Spleen (tissue), 11 donors: ENCODE measurements at regions not wholly inside any gene's neighbourhood (a gene's known extent, or its start where the extent isn't known, plus 50 kb on each side); places are given as distances from the start of the nearest gene placed in this dataset.
"Not testable (repeated sequence)": the region's sequence is repeated elsewhere in the genome, so short reads cannot be mapped to it uniquely, and the experiment has no call there.

Experiments
- DNase-seq: peaks from one replicate; pipeline ENCODE4 v3.0.0-alpha.2; 2020
- H3K27ac ChIP-seq, 8 donors: fragments of 200-600 bp; sonication (generic) in 7 of 8; 1 replicate in 4 of 8; 2 replicates in 4 of 8; pipeline versions ENCODE4 v1.5.0 to v1.8.0; 2016 to 2021; ENCODE audit warnings: inconsistent platforms in 4 of 8, mild to moderate bottlenecking in 4 of 8, moderate library complexity in 1 of 8
- H3K27me3 ChIP-seq, 7 donors: fragments of 200-600 bp; sonication (generic) in 6 of 7; replicated peaks in 1 of 7; 1 replicate in 4 of 7; 2 replicates in 3 of 7; pipeline versions ENCODE4 v1.5.0 to v1.8.0; 2016 to 2021; ENCODE audit warnings: inconsistent platforms in 3 of 7, mild to moderate bottlenecking in 1 of 7
- H3K36me3 ChIP-seq, 6 donors: fragments of 200-600 bp; sonication (generic) in 5 of 6; 1 replicate in 4 of 6; 2 replicates in 2 of 6; pipeline versions ENCODE4 v1.5.0 to v1.8.0; 2016 to 2021; ENCODE audit warnings: inconsistent platforms in 2 of 6
- H3K4me1 ChIP-seq, 6 donors: fragments of 200-600 bp; sonication (generic) in 5 of 6; 1 replicate in 3 of 6; 2 replicates in 3 of 6; pipeline versions ENCODE4 v1.5.0 to v1.8.0; 2016 to 2021; ENCODE audit warnings: inconsistent platforms in 3 of 6
- H3K4me3 ChIP-seq, 8 donors: fragments of 200-600 bp; sonication (generic) in 7 of 8; 1 replicate in 4 of 8; 2 replicates in 4 of 8; pipeline versions ENCODE4 v1.5.0 to v1.8.0; 2016 to 2021; ENCODE audit warnings: inconsistent platforms in 4 of 8, mild to moderate bottlenecking in 4 of 8, moderate library complexity in 2 of 8
- H3K9me3 ChIP-seq, 8 donors: fragments of 200-600 bp; sonication (generic) in 7 of 8; 1 replicate in 4 of 8; 2 replicates in 4 of 8; pipeline versions ENCODE4 v1.5.0 to v1.8.0; 2016 to 2021; ENCODE audit warnings: inconsistent platforms in 4 of 8
- POLR2A ChIP-seq, 3 donors: fragments of 450-650 bp; IDR thresholded peaks; one replicate each; pipeline ENCODE4 v1.5.1; 2017; ENCODE audit warnings: antibody characterized with exemption in 3 of 3, mild to moderate bottlenecking in 1 of 3
- POLR2AphosphoS5 ChIP-seq, 3 donors: sonication (generic); formaldehyde crosslinking; IDR thresholded peaks; one replicate each; pipeline ENCODE4 v1.5.1; 2017; ENCODE audit warnings: antibody characterized with exemption in 3 of 3
- WGBS, 5 donors: extraction: QIAGEN DNeasy Blood & Tissue Kit in 3 of 5; methylation state at CpG; one replicate each; pipeline versions ENCODE4 v1.1.5 to v1.1.7; 2013 to 2018; 5-methylcytosine and 5-hydroxymethylcytosine counted together
- intact Hi-C: fragments of 100-400 bp; cut with DNase I; formaldehyde crosslinking; loops from one replicate; pipeline ENCODE4 v1.15.0; 2023; ENCODE audit warnings: low total_unique reads
- TF ChIP-seq, protein P1 (sequence below), 11 experiments: fragments of 200-600 bp in 7 of 11; fragments of 450-650 bp in 4 of 11; sonication (generic) in 4 of 11; IDR thresholded peaks in 8 of 11; conservative IDR thresholded peaks in 3 of 11; 1 replicate in 7 of 11; 2 replicates in 4 of 11; pipeline versions ENCODE4 v1.4.0 to v1.8.0; 2016 to 2021; ENCODE audit warnings: antibody characterized with exemption in 11 of 11, inconsistent platforms in 4 of 11, mild to moderate bottlenecking in 1 of 11
- donor health status: healthy with polysubstance abuse.
- donor health status: DM: no; HTN: no; CAD: no; lungs with moderate emphysema.
- donor health status: DM: no; HTN: no; CAD: no.
- donor health status: Bipolar disorder and iron deficiency.
- donor health status: healthy.
- donor health status: DM: no; HTN: no; CAD: no.
- donor health status: DM: yes; HTN: yes; CAD: no.

- Histone ChIP-seq H3K4me1 (peaks cover 0 to 12% (median 3%) of the 10 kb centered on the region in 6 donors), H3K27me3 (no peaks in the 10 kb centered on the region), H3K36me3 (no peaks in the 10 kb centered on the region), H3K4me3 (no peak overlapping the region), H3K27ac (no peak overlapping the region), H3K9me3 (no peaks in the 10 kb centered on the region)
- intact Hi-C loops, result no loop called here
- DNase-seq, result no peak
- WGBS, 5 donors, result 21 to 48% (median 23%) methylated on average over 3 of the region's 3 CpGs
- TF ChIP-seq POLR2A (IDR thresholded peaks at IDR 0.05) (no peak), POLR2AphosphoS5 (IDR thresholded peaks at IDR 0.05) (no peak)
- TF ChIP-seq, protein P1, sequence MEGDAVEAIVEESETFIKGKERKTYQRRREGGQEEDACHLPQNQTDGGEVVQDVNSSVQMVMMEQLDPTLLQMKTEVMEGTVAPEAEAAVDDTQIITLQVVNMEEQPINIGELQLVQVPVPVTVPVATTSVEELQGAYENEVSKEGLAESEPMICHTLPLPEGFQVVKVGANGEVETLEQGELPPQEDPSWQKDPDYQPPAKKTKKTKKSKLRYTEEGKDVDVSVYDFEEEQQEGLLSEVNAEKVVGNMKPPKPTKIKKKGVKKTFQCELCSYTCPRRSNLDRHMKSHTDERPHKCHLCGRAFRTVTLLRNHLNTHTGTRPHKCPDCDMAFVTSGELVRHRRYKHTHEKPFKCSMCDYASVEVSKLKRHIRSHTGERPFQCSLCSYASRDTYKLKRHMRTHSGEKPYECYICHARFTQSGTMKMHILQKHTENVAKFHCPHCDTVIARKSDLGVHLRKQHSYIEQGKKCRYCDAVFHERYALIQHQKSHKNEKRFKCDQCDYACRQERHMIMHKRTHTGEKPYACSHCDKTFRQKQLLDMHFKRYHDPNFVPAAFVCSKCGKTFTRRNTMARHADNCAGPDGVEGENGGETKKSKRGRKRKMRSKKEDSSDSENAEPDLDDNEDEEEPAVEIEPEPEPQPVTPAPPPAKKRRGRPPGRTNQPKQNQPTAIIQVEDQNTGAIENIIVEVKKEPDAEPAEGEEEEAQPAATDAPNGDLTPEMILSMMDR (IDR thresholded peaks at IDR 0.05 in 8 of 11, conservative IDR thresholded peaks at IDR 0.05 in 3 of 11), result no peak
These were observed 107.6 kb downstream of the TMEM17 start for GRCh38 chr2:62398356-62398755.

DNA sequence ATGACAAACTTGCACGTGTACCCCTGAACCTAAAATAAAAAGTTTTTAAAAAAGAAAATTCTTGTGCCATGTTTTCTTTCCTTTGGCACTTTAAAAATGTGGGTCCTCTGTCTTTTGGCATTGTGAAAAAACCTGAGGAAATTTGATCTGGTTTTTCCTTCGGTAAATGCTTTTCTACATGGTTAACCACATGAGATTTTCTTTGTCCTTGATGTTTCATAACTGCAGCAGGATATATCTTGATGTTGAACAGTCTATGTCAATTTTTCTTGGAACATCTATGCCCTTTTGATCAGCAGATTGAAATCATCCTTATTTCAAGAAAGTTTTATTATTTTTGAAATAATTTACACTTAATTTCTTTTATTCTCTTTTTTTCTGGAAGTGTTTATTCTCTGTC is 109.1 kb downstream of the TMEM17 start:
- WGBS, 5 donors, result 65 to 79% (median 67%) methylated on average over 2 of the region's 2 CpGs
- H3K27ac ChIP-seq, result no peak overlapping the region
- H3K27me3 ChIP-seq, result no peaks in the 10 kb centered on the region
- peaks cover 0 to 12% (median 3%) of the 10 kb centered on the region in 6 donors for H3K4me1 ChIP-seq
- no peak for DNase-seq
- H3K9me3 ChIP-seq, result no peaks in the 10 kb centered on the region
- H3K4me3 ChIP-seq, result no peak overlapping the region
- no peaks in the 10 kb centered on the region for H3K36me3 ChIP-seq
- intact Hi-C loops, result no loop called here
- TF ChIP-seq, protein P1 (IDR thresholded peaks at IDR 0.05 in 8 of 11, conservative IDR thresholded peaks at IDR 0.05 in 3 of 11), result no peak
- TF ChIP-seq POLR2A (IDR thresholded peaks at IDR 0.05) (no peak), POLR2AphosphoS5 (IDR thresholded peaks at IDR 0.05) (no peak)

GRCh38 chr2:62393293-62393692 is 112.7 kb downstream of the TMEM17 start:
- Histone ChIP-seq H3K27me3 (no peaks in the 10 kb centered on the region), H3K4me1 (peaks cover 0 to 5% (median under 1%) of the 10 kb centered on the region in 6 donors), H3K36me3 (no peaks in the 10 kb centered on the region), H3K4me3 (no peak overlapping the region), H3K27ac (no peak overlapping the region), H3K9me3 (no peaks in the 10 kb centered on the region)
- TF ChIP-seq POLR2A (IDR thresholded peaks at IDR 0.05) (no peak), POLR2AphosphoS5 (IDR thresholded peaks at IDR 0.05) (no peak)
- TF ChIP-seq, protein P1 (IDR thresholded peaks at IDR 0.05 in 8 of 11, conservative IDR thresholded peaks at IDR 0.05 in 3 of 11), result no peak
- 84 to 92% (median 89%) methylated on average over 3 of the region's 3 CpGs for WGBS, 5 donors
- no peak for DNase-seq
- intact Hi-C loops, result no loop called here

GRCh38 chr2:62391696-62392095 is 114.3 kb downstream of the TMEM17 start:
- Histone ChIP-seq H3K27me3 (no peaks in the 10 kb centered on the region), H3K27ac (no peak overlapping the region), H3K36me3 (no peaks in the 10 kb centered on the region), H3K4me1 (no peaks in the 10 kb centered on the region), H3K9me3 (peaks cover 0 to 1% (median under 1%) of the 10 kb centered on the region in 8 donors), H3K4me3 (no peak overlapping the region)
- intact Hi-C loops, result no loop called here
- no peak for DNase-seq
- no peak for TF ChIP-seq POLR2AphosphoS5 (IDR thresholded peaks at IDR 0.05)
- TF ChIP-seq, protein P1 (IDR thresholded peaks at IDR 0.05 in 8 of 11, conservative IDR thresholded peaks at IDR 0.05 in 3 of 11), result no peak
- TF ChIP-seq POLR2A (IDR thresholded peaks at IDR 0.05), result no peak
- 28 to 53% (median 33%) methylated on average over 1 of the region's 1 CpG for WGBS, 5 donors

DNA sequence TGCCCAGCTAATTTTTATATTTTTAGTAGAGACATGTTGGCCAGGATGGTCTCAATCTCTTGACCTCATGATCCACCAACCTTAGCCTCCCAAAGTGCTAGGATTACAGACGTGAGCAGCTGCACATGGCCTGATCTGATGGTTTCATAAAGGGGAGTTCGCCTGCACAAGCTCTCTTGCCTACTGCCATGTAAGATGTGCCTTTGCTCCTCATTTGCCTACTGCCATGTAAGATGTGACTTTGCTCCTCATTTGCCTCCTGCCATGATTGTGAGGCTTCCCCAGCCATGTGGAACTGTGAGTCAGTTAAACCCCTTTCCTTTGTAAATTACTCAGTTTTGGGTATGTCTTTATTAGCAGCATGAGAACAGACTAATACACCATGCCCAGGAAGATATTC is 119.6 kb downstream of the TMEM17 start:
- H3K27me3 ChIP-seq, H3K36me3 ChIP-seq, H3K4me3 ChIP-seq, DNase-seq, intact Hi-C loops, H3K27ac ChIP-seq: not testable (repeated sequence)
- H3K9me3 ChIP-seq, result peaks cover 0 to 21% (median 11%) of the 10 kb centered on the region in 8 donors
- 86 to 96% (median 92%) methylated on average over 2 of the region's 2 CpGs for WGBS, 5 donors
- H3K4me1 ChIP-seq, result peaks cover 0 to 12% (median 5%) of the 10 kb centered on the region in 6 donors
